A673 (cell line): ENCODE measurements at regions not wholly inside any gene's neighbourhood (a gene's known extent, or its start where the extent isn't known, plus 50 kb on each side); places are given as distances from the start of the nearest gene placed in this dataset.
A peak's percentile ranks its signal among the peaks of the same experiment; 100 is the strongest.

Source experiments
- BruUV-seq: library from RNA; stranded (reverse); fragments of 400-500 nt; replicated peaks from 2 replicates; lab custom pipeline; 2021; lab: Mats Ljungman, UMichigan
- CTCF ChIA-PET: fragments of 300-600 bp; sonication (Branson Sonifier 250); formaldehyde crosslinking; loops from one replicate; lab custom pipeline; 2022; ENCODE audit warnings: antibody characterized with exemption; lab: Charles Lee
- POLR2A ChIA-PET: fragments of 300-600 bp; sonication (Branson Sonifier 250); formaldehyde crosslinking; loops from one replicate; lab custom pipeline; 2022; ENCODE audit warnings: antibody characterized with exemption; ENCODE audit not compliant: low non-redundant PET; lab: Charles Lee
- DNase-seq: peaks from one replicate; pipeline ENCODE4 v3.0.0-alpha.2; 2015; ENCODE audit warnings: low spot score
- H3K27ac ChIP-seq: fragments of 200-600 bp; sonication (generic); 2 replicates; pipeline ENCODE4 v1.5.1; 2016; ENCODE audit warnings: mixed run types, low read depth, mild to moderate bottlenecking, mixed read lengths, antibody characterized with exemption, low read length; ENCODE audit not compliant: poor library complexity, severe bottlenecking
- H3K27me3 ChIP-seq: fragments of 200-600 bp; sonication (generic); replicated peaks from 2 replicates; pipeline ENCODE4 v1.6.1; 2017; ENCODE audit warnings: mixed run types, low read depth, mild to moderate bottlenecking, mixed read lengths, antibody characterized with exemption, low read length; ENCODE audit not compliant: insufficient read depth, poor library complexity
- H3K36me3 ChIP-seq: fragments of 200-600 bp; sonication (generic); 2 replicates; pipeline ENCODE4 v1.6.1; 2016; ENCODE audit warnings: mixed run types, mild to moderate bottlenecking, mixed read lengths, antibody characterized with exemption, low read length; ENCODE audit not compliant: insufficient read depth, poor library complexity, severe bottlenecking
- H3K4me1 ChIP-seq: fragments of 200-600 bp; sonication (generic); 2 replicates; pipeline ENCODE4 v1.6.1; 2017; ENCODE audit warnings: mixed run types, mild to moderate bottlenecking, mixed read lengths, antibody characterized with exemption, low read length; ENCODE audit not compliant: insufficient read depth, poor library complexity, severe bottlenecking
- H3K4me3 ChIP-seq: fragments of 200-600 bp; sonication (generic); 2 replicates; pipeline ENCODE4 v1.5.1; 2016; ENCODE audit warnings: low read depth, mixed run types, mild to moderate bottlenecking, mixed read lengths, low read length; ENCODE audit not compliant: poor library complexity, severe bottlenecking
- H3K9me3 ChIP-seq: fragments of 200-600 bp; sonication (generic); 2 replicates; pipeline ENCODE4 v1.6.1; 2016; ENCODE audit warnings: mixed run types, low read depth, mild to moderate bottlenecking, mixed read lengths, antibody characterized with exemption, low read length; ENCODE audit not compliant: poor library complexity, severe bottlenecking
- CTCF ChIP-seq: fragments of 300-800, 200-600 bp; sonication (generic); conservative IDR thresholded peaks from 2 replicates; pipeline ENCODE4 v1.5.1; 2017; ENCODE audit warnings: low read depth, mild to moderate bottlenecking, antibody characterized with exemption, low read length, moderate library complexity, mixed read lengths
- EZH2 ChIP-seq: fragments of 200-600 bp; sonication (generic); IDR thresholded peaks from 2 replicates; pipeline ENCODE4 v1.6.1; 2017; ENCODE audit warnings: borderline replicate concordance, low read depth, mild to moderate bottlenecking, mixed read lengths, antibody characterized with exemption, low read length; ENCODE audit not compliant: poor library complexity, severe bottlenecking
- intact Hi-C: fragments of 100-400 bp; cut with micrococcal nuclease; formaldehyde crosslinking; loops from one replicate; pipeline ENCODE4 v1.10.0; 2022; ENCODE audit not compliant: unreplicated experiment

GRCh38 chr7:17129218-17129617, 169.2 kb upstream of the AHR start:
- H3K27me3 ChIP-seq: no peaks in the 10 kb centered on the region
- no peak for DNase-seq
- H3K36me3 ChIP-seq: no peaks in the 10 kb centered on the region
- peaks cover 4% of the 10 kb centered on the region for H3K4me1 ChIP-seq
- intact Hi-C loops: no loop called here
- POLR2A ChIA-PET: no interaction called here
- CTCF ChIA-PET: no interaction called here
- no peak overlapping the region for H3K27ac ChIP-seq
- H3K9me3 ChIP-seq: no peaks in the 10 kb centered on the region
- H3K4me3 ChIP-seq: no peak overlapping the region
- BruUV-seq: no TSS peak
- TF ChIP-seq EZH2: no peak
- no peak for TF ChIP-seq CTCF

- Histone ChIP-seq H3K4me1 (peaks cover 4% of the 10 kb centered on the region), H3K27ac (no peak overlapping the region), H3K4me3 (no peak overlapping the region), H3K9me3 (no peaks in the 10 kb centered on the region), H3K36me3 (no peaks in the 10 kb centered on the region), H3K27me3 (no peaks in the 10 kb centered on the region)
- CTCF ChIA-PET: interaction anchor here (0.7 kb wide), 1 partner anchor 148 kb away, joined by 7 read pairs; no protein-coding TSS in a partner anchor
- DNase-seq: peak; percentile 27
- intact Hi-C loops: no loop called here
- BruUV-seq: no TSS peak
- TF ChIP-seq CTCF (no peak), EZH2 (no peak)
- POLR2A ChIA-PET: no interaction called here
Measured at GRCh38 chr7:17130281-17131059, 168.0 kb upstream of the AHR start.

GRCh38 chr7:17131060-17131345, 167.4 kb upstream of the AHR start:
- no TSS peak for BruUV-seq
- no peak overlapping the region for H3K27ac ChIP-seq
- intact Hi-C loops: no loop called here
- POLR2A ChIA-PET: no interaction called here
- H3K27me3 ChIP-seq: no peaks in the 10 kb centered on the region
- H3K4me1 ChIP-seq: peaks cover 4% of the 10 kb centered on the region
- H3K9me3 ChIP-seq: no peaks in the 10 kb centered on the region
- CTCF ChIA-PET: interaction anchor here (0.7 kb wide), 1 partner anchor 148 kb away, joined by 7 read pairs; no protein-coding TSS in a partner anchor
- DNase-seq: no peak
- H3K36me3 ChIP-seq: no peaks in the 10 kb centered on the region
- no peak overlapping the region for H3K4me3 ChIP-seq
- TF ChIP-seq EZH2 (no peak), CTCF (no peak)
